ENCODE measurements at regions not wholly inside any gene's neighbourhood (a gene's known extent, or its start where the extent isn't known, plus 50 kb on each side); places are given as distances from the start of the nearest gene placed in this dataset.

GRCh38 chr15:53829471-53829870 is 70.0 kb upstream of the WDR72 start:
- no peak for TF ChIP-seq POLR2AphosphoS5 (IDR thresholded peaks at IDR 0.05; ENCODE audit: borderline replicate concordance, low read depth, low read length)
- no peak for TF ChIP-seq EZH2 (IDR thresholded peaks at IDR 0.05)
- TF ChIP-seq FOXP2 (optimal IDR thresholded peaks at IDR 0.05; ENCODE audit: control extremely low read depth, extremely low read length, insufficient read depth) = no peak
